H1 (cell line): ENCODE measurements at regions not wholly inside any gene's neighbourhood (a gene's known extent, or its start where the extent isn't known, plus 50 kb on each side); places are given as distances from the start of the nearest gene placed in this dataset.

Experiments used
- ATF2 ChIP-seq: IDR thresholded peaks from 2 replicates; pipeline ENCODE4 v1.6.1; 2012; ENCODE audit warnings: low read length, inconsistent platforms
- BRCA1 ChIP-seq: IDR thresholded peaks from 2 replicates; pipeline ENCODE4 v1.6.1; 2012; ENCODE audit warnings: low read depth, low read length, improper control_type of control experiment
- CHD1 ChIP-seq: IDR thresholded peaks from 2 replicates; pipeline ENCODE4 v1.6.1; 2012; ENCODE audit warnings: low read depth, low read length, improper control_type of control experiment
- HDAC6 ChIP-seq: IDR thresholded peaks from one replicate; pipeline ENCODE4 v1.7.1; 2012; ENCODE audit warnings: low read depth, mild to moderate bottlenecking, inconsistent platforms, low read length, moderate library complexity
- SAP30 ChIP-seq: fragments of 300-600 bp; sonication (generic); IDR thresholded peaks from 2 replicates; pipeline ENCODE4 v1.7.1; 2012; ENCODE audit warnings: low read length, moderate library complexity, mild to moderate bottlenecking, inconsistent platforms; ENCODE audit not compliant: insufficient read depth, insufficient replicate concordance

GRCh38 chr2:41942278-41942677 lies 105.5 kb upstream of the PKDCC start (continued):
- TF ChIP-seq CHD1 (no peak), HDAC6 (no peak), ATF2 (no peak), SAP30 (no peak), BRCA1 (no peak)
